ENCODE measurements at regions not wholly inside any gene's neighbourhood (a gene's known extent, or its start where the extent isn't known, plus 50 kb on each side); places are given as distances from the start of the nearest gene placed in this dataset.

- no peak for DNase-seq
Measured at GRCh38 chr5:109945723-109946480, 256.2 kb downstream of the MAN2A1 start.

GRCh38 chr5:109946610-109947009 is 256.9 kb downstream of the MAN2A1 start:
- DNase-seq = no peak

GRCh38 chr5:109947667-109948066 is 257.9 kb downstream of the MAN2A1 start:
- no peak for DNase-seq

GRCh38 chr5:109950634-109951033 is 260.9 kb downstream of the MAN2A1 start:
- no peak for DNase-seq

GRCh38 chr5:109951348-109951747 is 261.6 kb downstream of the MAN2A1 start:
- no peak for DNase-seq

GRCh38 chr5:109951758-109952157 is 262.0 kb downstream of the MAN2A1 start:
- no peak for DNase-seq

- no peak for DNase-seq
Measured at GRCh38 chr5:109953761-109954160, 264.0 kb downstream of the MAN2A1 start.

GRCh38 chr5:109956884-109957283 is 267.2 kb downstream of the MAN2A1 start:
- DNase-seq = no peak

- DNase-seq = no peak
Measured at GRCh38 chr5:109958082-109958481, 268.4 kb downstream of the MAN2A1 start.

GRCh38 chr5:109959652-109960051 is 269.9 kb downstream of the MAN2A1 start:
- DNase-seq = no peak

- DNase-seq = no peak
Measured at GRCh38 chr5:109961751-109962150, 272.0 kb downstream of the MAN2A1 start.

- DNase-seq = no peak
Measured at GRCh38 chr5:109962882-109963603, 273.3 kb downstream of the MAN2A1 start.

GRCh38 chr5:109964136-109964535 is 274.4 kb downstream of the MAN2A1 start:
- no peak for DNase-seq

GRCh38 chr5:109965634-109966033 is 275.9 kb downstream of the MAN2A1 start:
- no peak for DNase-seq

GRCh38 chr5:109971968-109972367 is 282.2 kb downstream of the MAN2A1 start:
- DNase-seq = no peak

- no peak for DNase-seq
Measured at GRCh38 chr5:109981979-109982378, 292.3 kb downstream of the MAN2A1 start.

GRCh38 chr5:109982966-109983534 is 293.3 kb downstream of the MAN2A1 start:
- DNase-seq = no peak

GRCh38 chr5:109986726-109987125 is 297.0 kb downstream of the MAN2A1 start:
- DNase-seq = no peak

- DNase-seq = no peak
Measured at GRCh38 chr5:109987355-109987754, 297.6 kb downstream of the MAN2A1 start.

- DNase-seq = no peak
Measured at GRCh38 chr5:109987970-109988369, 298.2 kb downstream of the MAN2A1 start.

- no peak for DNase-seq
Measured at GRCh38 chr5:109989161-109989560, 299.4 kb downstream of the MAN2A1 start.

GRCh38 chr5:109989994-109990722 is 300.4 kb downstream of the MAN2A1 start:
- no peak for DNase-seq

GRCh38 chr5:109990723-109991359 is 301.1 kb downstream of the MAN2A1 start:
- DNase-seq = no peak
